ENCODE measurements at regions not wholly inside any gene's neighbourhood (a gene's known extent, or its start where the extent isn't known, plus 50 kb on each side); places are given as distances from the start of the nearest gene placed in this dataset.

DNA sequence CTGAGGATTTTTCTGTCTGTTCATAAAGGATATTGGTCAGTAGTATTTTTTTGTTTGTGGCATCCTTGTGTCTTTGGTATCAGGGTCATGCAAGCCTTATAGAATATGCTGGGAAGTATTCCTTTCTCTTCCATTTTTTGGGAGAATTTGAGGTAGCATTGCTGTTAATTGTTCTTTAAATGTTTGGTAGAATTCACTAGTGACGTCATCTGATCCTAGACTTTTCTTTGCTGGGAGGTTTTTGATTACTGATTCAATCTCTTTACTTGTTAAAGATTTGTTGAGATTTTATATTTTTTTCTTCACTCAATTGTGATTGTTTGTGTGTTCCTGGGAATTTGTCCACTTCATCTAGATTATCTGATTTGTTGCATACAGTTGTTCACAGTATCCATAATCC, 234.4 kb upstream of the ATP6AP2 start:
- H3K36me3 Mint-ChIP-seq, result no peaks in the 10 kb centered on the region
- no peaks in the 10 kb centered on the region for H3K27me3 ChIP-seq (ENCODE audit: control insufficient read depth, insufficient read depth, low read length)
- DNase-seq (no peak), ATAC-seq (no peak)
- intact Hi-C loops (cut with micrococcal nuclease), result no loop called here
- TF ChIP-seq, protein P1, sequence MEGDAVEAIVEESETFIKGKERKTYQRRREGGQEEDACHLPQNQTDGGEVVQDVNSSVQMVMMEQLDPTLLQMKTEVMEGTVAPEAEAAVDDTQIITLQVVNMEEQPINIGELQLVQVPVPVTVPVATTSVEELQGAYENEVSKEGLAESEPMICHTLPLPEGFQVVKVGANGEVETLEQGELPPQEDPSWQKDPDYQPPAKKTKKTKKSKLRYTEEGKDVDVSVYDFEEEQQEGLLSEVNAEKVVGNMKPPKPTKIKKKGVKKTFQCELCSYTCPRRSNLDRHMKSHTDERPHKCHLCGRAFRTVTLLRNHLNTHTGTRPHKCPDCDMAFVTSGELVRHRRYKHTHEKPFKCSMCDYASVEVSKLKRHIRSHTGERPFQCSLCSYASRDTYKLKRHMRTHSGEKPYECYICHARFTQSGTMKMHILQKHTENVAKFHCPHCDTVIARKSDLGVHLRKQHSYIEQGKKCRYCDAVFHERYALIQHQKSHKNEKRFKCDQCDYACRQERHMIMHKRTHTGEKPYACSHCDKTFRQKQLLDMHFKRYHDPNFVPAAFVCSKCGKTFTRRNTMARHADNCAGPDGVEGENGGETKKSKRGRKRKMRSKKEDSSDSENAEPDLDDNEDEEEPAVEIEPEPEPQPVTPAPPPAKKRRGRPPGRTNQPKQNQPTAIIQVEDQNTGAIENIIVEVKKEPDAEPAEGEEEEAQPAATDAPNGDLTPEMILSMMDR (IDR thresholded peaks at IDR 0.05), result no peak
- peaks cover 3% of the 10 kb centered on the region for H3K9me3 ChIP-seq (ENCODE audit: control insufficient read depth, insufficient read depth, low read length)
- H3K4me1 Mint-ChIP-seq, result no peaks in the 10 kb centered on the region
- H3K27ac ChIP-seq (ENCODE audit: low read length), result no peak overlapping the region
- no peaks in the 10 kb centered on the region for H3K36me3 ChIP-seq (ENCODE audit: control insufficient read depth, insufficient read depth, low read length)
- no peaks in the 10 kb centered on the region for H3K9me3 Mint-ChIP-seq
- no peaks in the 10 kb centered on the region for H3K4me1 ChIP-seq (ENCODE audit: control insufficient read depth, insufficient read depth, low read length)
- no peak overlapping the region for H3K4me3 ChIP-seq (ENCODE audit: low read length)
- WGBS (ENCODE audit: insufficient coverage), result no CpG with 5 or more reads among the region's 1 CpG
- H3K27me3 Mint-ChIP-seq (ENCODE audit: low read depth in 2 of 2), result peaks cover 0 to 23% of the 10 kb centered on the region in 2 donors
- H3K4me3 Mint-ChIP-seq, result no peak overlapping the region
- no peak overlapping the region for H3K27ac Mint-ChIP-seq

DNA sequence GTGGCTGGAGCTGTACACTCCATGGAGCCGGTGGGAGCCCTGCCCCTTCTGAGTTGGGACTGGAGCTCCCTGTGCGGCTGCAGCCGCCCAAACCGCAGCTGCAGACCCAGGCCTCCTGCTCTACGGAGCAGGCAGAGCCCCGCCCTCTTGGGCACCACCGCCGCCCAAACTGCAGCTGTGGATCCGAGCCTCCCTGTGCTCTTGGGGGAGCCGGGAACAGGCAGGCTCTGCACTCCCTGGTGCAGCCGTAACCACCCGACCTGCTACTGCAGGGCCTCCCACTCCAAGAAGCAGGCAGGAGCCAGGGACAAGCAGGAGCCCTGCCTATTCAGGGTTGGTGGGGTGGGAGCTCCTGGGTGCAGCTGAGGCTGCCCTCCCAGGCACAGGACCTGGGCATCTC, 237.5 kb upstream of the ATP6AP2 start:
- Mint-ChIP-seq H3K36me3 (no peaks in the 10 kb centered on the region), H3K27ac (no peak overlapping the region), H3K9me3 (no peaks in the 10 kb centered on the region), H3K4me3 (no peak overlapping the region), H3K4me1 (no peaks in the 10 kb centered on the region), H3K27me3 (ENCODE audit: low read depth in 2 of 2) (peaks cover 0 to 7% of the 10 kb centered on the region in 2 donors)
- H3K4me3 ChIP-seq (ENCODE audit: low read length), result no peak overlapping the region
- intact Hi-C loops (cut with micrococcal nuclease), result no loop called here
- 93% methylated on average over 10 of the region's 12 CpGs for WGBS (ENCODE audit: insufficient coverage)
- TF ChIP-seq, protein P1 (IDR thresholded peaks at IDR 0.05), result no peak
- no peak for ATAC-seq
- no peak for DNase-seq
- no peaks in the 10 kb centered on the region for H3K9me3 ChIP-seq (ENCODE audit: control insufficient read depth, insufficient read depth, low read length)
- H3K4me1 ChIP-seq (ENCODE audit: control insufficient read depth, insufficient read depth, low read length), result no peaks in the 10 kb centered on the region
- H3K27me3 ChIP-seq (ENCODE audit: control insufficient read depth, insufficient read depth, low read length), result no peaks in the 10 kb centered on the region
- H3K36me3 ChIP-seq (ENCODE audit: control insufficient read depth, insufficient read depth, low read length), result no peaks in the 10 kb centered on the region
- no peak overlapping the region for H3K27ac ChIP-seq (ENCODE audit: low read length)

DNA sequence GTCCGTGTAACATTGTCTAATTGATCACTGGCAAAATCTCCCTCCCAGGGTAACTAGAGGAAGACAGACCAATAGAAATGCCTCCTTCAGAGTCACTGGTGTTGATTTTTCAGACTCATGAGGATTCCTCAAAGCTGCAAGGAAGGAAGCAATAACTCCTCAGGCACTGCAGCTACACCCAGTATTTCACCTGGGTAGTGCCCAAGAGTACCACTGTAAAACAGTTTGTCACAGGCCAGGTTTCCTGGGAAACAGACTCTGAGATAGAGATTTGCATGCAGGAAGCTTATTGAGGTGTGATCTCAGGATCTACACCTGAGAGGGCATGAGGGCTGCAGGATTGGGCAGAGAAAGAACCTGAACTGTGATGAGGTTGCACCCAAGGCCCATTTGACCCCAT, 240.7 kb upstream of the ATP6AP2 start:
- TF ChIP-seq, protein P1 (IDR thresholded peaks at IDR 0.05), result no peak
- ATAC-seq (no peak), DNase-seq (no peak)
- H3K27ac Mint-ChIP-seq, result no peak overlapping the region
- H3K4me3 Mint-ChIP-seq, result no peak overlapping the region
- H3K4me1 Mint-ChIP-seq, result no peaks in the 10 kb centered on the region
- Histone ChIP-seq H3K4me1 (ENCODE audit: control insufficient read depth, insufficient read depth, low read length) (no peaks in the 10 kb centered on the region), H3K27me3 (ENCODE audit: control insufficient read depth, insufficient read depth, low read length) (no peaks in the 10 kb centered on the region), H3K36me3 (ENCODE audit: control insufficient read depth, insufficient read depth, low read length) (no peaks in the 10 kb centered on the region), H3K9me3 (ENCODE audit: control insufficient read depth, insufficient read depth, low read length) (no peaks in the 10 kb centered on the region), H3K27ac (ENCODE audit: low read length) (no peak overlapping the region), H3K4me3 (ENCODE audit: low read length) (no peak overlapping the region)
- intact Hi-C loops (cut with micrococcal nuclease), result no loop called here
- WGBS (ENCODE audit: insufficient coverage), result 83% methylated on average over 1 of the region's 1 CpG
- no peaks in the 10 kb centered on the region for H3K36me3 Mint-ChIP-seq
- H3K9me3 Mint-ChIP-seq, result no peaks in the 10 kb centered on the region
- H3K27me3 Mint-ChIP-seq (ENCODE audit: low read depth in 2 of 2), result no peaks in the 10 kb centered on the region

DNA sequence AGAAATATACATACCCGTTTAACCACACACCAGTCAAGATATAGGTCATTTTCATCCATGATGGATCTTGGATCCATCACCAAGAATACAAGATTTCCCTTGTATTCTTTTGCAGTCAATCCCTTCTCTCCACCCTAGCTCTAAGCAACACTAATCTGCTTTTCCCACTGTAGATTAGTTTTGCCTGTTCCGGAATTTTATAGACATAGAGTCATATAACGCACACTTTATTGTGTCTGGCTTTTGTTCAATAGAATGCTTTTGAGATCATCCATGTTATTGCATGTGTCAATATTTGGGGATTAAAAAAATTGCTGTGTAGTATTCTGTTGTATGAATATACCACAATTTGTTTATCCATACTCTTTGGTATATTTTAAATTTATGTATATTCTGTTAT, 235.6 kb upstream of the BCOR start:
- peaks cover 0 to 5% of the 10 kb centered on the region in 2 donors for H3K4me1 Mint-ChIP-seq
- DNase-seq (no peak), ATAC-seq (no peak)
- H3K9me3 Mint-ChIP-seq, result no peaks in the 10 kb centered on the region
- H3K27ac ChIP-seq (ENCODE audit: low read length), result no peak overlapping the region
- no peaks in the 10 kb centered on the region for H3K27me3 ChIP-seq (ENCODE audit: control insufficient read depth, insufficient read depth, low read length)
- peaks cover 0 to 6% of the 10 kb centered on the region in 2 donors for H3K27me3 Mint-ChIP-seq (ENCODE audit: low read depth in 2 of 2)
- WGBS (ENCODE audit: insufficient coverage), result 100% methylated on average over 2 of the region's 3 CpGs
- H3K4me1 ChIP-seq (ENCODE audit: control insufficient read depth, insufficient read depth, low read length), result no peaks in the 10 kb centered on the region
- H3K4me3 ChIP-seq (ENCODE audit: low read length), result no peak overlapping the region
- TF ChIP-seq, protein P1 (IDR thresholded peaks at IDR 0.05), result no peak
- H3K27ac Mint-ChIP-seq, result no peak overlapping the region
- no peaks in the 10 kb centered on the region for H3K9me3 ChIP-seq (ENCODE audit: control insufficient read depth, insufficient read depth, low read length)
- H3K36me3 Mint-ChIP-seq, result no peaks in the 10 kb centered on the region
- no peaks in the 10 kb centered on the region for H3K36me3 ChIP-seq (ENCODE audit: control insufficient read depth, insufficient read depth, low read length)
- H3K4me3 Mint-ChIP-seq, result no peak overlapping the region
- intact Hi-C loops (cut with micrococcal nuclease), result no loop called here

Data from natural killer cell (primary cell).